GM21825 (cell line): ENCODE measurements at regions not wholly inside any gene's neighbourhood (a gene's known extent, or its start where the extent isn't known, plus 50 kb on each side); places are given as distances from the start of the nearest gene placed in this dataset.

ENCODE experiments used
- ATAC-seq: cut with Tn5 transposase; IDR thresholded peaks from one replicate; pipeline ENCODE4 v1.9.1; 2021; ENCODE audit warnings: mild to moderate bottlenecking, moderate library complexity; ENCODE audit not compliant: unreplicated experiment

- no peak for ATAC-seq
These were observed 328.9 kb upstream of the TBX3 start for GRCh38 chr12:115012861-115013235.

- no peak for ATAC-seq
These were observed 327.7 kb upstream of the TBX3 start for GRCh38 chr12:115011703-115012102.

DNA sequence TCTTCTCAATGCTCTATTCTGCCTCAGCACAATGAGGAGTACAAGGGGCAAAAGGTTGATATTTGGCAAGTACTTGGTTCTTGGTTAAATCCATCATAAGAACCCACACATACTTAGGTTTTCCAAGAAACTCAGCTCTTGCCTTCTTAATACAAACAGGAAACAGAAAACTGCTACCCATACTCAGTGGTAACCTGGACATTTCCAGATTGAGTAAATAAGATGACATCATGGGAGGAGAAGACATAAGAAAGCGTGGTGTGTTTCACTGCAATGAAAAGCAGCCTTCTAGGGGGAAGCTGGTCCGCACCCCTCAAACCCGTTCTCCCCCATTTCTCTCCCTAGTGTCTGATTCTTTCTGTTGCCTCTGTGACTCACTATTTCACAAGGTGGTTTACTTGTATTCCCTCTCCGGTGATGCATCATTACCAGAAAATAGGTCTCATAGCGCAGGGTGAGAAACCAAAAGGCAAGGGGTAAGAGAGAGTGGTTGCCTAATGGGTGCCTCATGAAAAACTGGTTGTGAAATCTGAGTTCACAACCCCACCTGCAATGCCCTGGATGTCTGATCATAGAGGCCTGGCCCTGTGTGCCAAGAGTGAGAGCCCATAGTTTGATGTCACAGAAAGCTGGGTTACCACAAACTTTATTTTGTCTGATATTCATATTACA is 326.5 kb upstream of the TBX3 start:
- ATAC-seq: no peak

- no peak for ATAC-seq
These were observed 325.0 kb upstream of the TBX3 start for GRCh38 chr12:115008929-115009328.

GRCh38 chr12:115004470-115005146 is 320.6 kb upstream of the TBX3 start:
- ATAC-seq: no peak

DNA sequence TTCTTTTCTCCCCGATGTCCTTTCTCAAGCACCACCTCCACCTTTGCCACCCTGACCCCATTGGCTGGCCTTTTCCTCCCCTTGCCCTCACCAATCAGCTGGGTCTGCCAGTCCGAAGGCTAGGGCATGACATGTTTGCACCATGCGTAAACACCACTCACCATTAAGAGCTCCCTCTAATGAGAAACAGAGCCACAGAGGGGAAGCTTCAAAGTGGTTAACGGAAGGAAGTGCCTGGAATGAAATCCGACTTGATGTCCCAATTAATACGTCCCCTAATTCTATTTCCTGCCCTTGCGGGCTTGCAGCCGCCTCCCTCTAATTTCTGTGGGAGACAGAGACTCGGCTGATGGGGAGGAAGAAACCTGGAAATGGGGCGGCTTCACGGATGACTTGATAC is 318.5 kb upstream of the TBX3 start:
- no peak for ATAC-seq

DNA sequence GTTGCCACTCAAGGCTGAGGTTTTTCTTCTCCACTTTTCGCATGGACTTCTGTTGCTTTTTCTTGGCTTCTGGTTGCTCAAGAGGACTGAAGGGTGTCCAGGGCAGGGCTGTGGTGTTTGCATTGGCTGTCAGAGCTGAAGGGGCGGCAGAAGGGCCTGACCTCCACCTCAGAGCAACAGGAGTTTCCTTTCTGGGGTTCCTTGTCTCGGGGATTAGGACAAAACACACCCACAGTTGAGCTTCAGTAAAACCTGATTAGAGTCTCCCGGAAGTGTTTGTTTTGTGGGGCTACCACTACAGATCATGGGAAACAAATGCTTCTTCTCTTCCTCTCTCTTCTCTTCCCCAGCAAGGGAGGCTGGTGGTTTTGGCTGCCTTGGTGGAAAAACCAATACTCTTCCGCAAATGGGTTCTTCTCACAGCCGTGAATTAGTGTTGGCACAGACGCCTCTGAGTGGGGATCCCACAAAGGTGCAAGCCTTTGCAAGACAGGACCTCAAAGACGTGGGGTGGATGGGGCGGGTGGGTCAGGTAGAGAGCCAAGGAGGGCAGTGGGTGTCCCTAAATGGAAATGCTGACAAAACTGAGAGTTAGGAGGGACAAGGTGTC is 317.7 kb upstream of the TBX3 start:
- ATAC-seq: no peak

DNA sequence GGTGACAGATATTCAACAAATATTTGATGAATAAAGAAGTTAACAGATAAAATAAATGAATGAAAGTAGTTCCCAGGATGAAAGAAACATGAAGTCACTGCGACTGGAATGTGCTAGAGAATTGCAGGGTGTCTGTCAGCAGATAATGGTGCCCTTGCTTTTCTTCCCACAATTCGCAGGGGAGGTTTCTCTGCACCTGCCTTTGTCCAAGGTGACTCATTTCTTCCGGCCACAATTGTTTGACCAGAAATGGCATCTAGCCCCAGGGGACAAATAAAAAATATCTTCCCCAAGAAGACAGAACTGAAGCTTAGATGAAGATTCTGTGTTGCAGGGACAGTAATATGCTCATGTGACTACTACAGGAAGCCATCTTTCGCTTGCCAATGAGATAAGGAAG is 316.1 kb upstream of the TBX3 start:
- ATAC-seq: no peak

GRCh38 chr12:114998750-114999128 is 314.8 kb upstream of the TBX3 start:
- ATAC-seq: no peak

DNA sequence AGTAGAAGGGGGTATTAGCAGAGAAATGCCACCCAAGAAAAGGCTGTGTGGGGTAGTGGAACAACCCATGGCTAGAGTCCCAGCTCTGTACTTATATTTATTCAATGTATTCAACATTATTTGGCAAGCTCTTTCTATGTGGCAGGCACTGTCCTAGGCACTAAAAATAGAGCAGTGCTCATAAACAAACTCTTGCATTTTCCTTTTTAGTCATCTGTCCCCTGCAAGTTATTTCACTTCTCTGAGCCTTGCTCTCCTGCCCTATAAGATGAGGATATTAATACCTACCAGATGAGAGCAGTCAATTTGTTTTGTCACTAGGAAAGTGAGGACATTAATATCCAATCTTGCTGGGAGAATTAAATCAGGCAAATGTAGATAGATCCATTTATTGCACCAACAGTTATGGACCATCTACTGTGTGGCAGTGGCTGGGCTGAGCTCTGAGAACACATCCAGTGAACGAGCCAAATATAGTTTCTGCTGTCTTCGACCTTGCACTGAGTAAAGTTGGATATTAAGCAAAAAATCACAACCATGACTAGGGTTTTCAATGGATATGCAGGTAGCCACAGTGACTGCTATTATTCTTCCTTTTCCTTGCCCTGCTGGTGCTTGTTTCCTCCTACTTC is 314.3 kb upstream of the TBX3 start:
- ATAC-seq: no peak

DNA sequence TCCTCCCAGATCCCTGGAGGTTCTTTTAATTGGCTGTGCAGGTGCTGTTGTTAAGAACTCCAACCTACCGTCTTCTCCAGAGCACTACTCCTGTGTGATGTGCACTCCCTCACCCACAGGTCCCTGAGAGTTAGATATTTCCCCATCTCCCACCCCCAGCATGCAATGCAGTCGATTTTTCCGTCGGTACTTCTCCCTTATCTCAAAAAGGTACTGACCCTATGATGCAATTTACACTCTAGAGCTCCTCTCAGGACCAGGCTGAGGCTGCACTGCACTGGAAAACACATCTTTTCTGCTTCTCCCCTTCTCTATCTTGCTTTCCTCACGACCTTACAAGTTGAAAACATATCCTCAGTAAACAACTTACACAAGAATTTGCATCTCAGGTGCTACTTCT is 312.4 kb upstream of the TBX3 start:
- ATAC-seq: no peak

- no peak for ATAC-seq
These were observed 311.9 kb upstream of the TBX3 start for GRCh38 chr12:114995891-114996290.

GRCh38 chr12:114993165-114993564 is 309.2 kb upstream of the TBX3 start:
- ATAC-seq: no peak

DNA sequence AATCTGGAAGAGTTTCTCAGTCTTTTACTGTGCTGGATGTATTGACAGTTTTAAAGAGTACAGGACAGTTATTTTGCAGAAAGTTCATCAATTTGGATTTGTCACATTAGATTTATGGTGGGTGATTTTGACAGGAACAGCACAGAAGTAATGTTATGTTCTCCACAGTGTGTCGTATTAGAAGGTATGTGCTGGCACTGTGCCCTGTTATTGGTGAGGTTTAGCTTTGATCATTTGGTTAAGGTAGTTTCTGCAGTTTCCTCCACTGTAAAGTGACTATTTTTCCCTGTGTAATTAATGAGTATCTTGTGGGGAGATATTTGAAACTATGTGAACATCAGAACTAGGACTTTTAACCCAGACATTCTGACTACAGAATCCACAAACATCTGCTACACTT is 308.5 kb upstream of the TBX3 start:
- no peak for ATAC-seq

- ATAC-seq: no peak
These were observed 306.4 kb upstream of the TBX3 start for GRCh38 chr12:114990381-114990780.

- ATAC-seq: no peak
These were observed 302.9 kb upstream of the TBX3 start for GRCh38 chr12:114986849-114987248.

GRCh38 chr12:114986178-114986714 is 302.3 kb upstream of the TBX3 start:
- no peak for ATAC-seq

GRCh38 chr12:114984634-114985061 is 300.7 kb upstream of the TBX3 start:
- no peak for ATAC-seq

- ATAC-seq: no peak
These were observed 298.8 kb upstream of the TBX3 start for GRCh38 chr12:114982760-114983159.

GRCh38 chr12:114981036-114981435 is 297.1 kb upstream of the TBX3 start:
- no peak for ATAC-seq

GRCh38 chr12:114976959-114977358 is 293.0 kb upstream of the TBX3 start:
- ATAC-seq: no peak

GRCh38 chr12:114976372-114976771 is 292.4 kb upstream of the TBX3 start:
- no peak for ATAC-seq
